Astrocyte of the cerebellum (primary cell): ENCODE measurements at regions not wholly inside any gene's neighbourhood (a gene's known extent, or its start where the extent isn't known, plus 50 kb on each side); places are given as distances from the start of the nearest gene placed in this dataset.

ENCODE experiments used
- DNase-seq: peaks from one replicate; pipeline ENCODE4 v3.0.0-alpha.2; 2011; ENCODE audit warnings: low read depth
- H3K4me3 ChIP-seq: 2 replicates; pipeline ENCODE4 v1.5.1; 2011; ENCODE audit warnings: mild to moderate bottlenecking, low read depth, low read length, moderate library complexity
- CTCF ChIP-seq: IDR thresholded peaks from 2 replicates; pipeline ENCODE4 v1.5.1; 2012; ENCODE audit warnings: low read length, low read depth, moderate library complexity, mild to moderate bottlenecking; ENCODE audit errors: missing control alignments
- in situ Hi-C: cut with HindIII; loops from 2 replicates; pipeline ENCODE4 v1.10.0; 2017; ENCODE audit warnings: low sequenced_read_pairs

GRCh38 chr3:181660337-181660736 is 51.4 kb upstream of the SOX2 start:
- DNase-seq, result no peak
- in situ Hi-C loops, result no loop called here
- TF ChIP-seq CTCF, result no peak
- no peak overlapping the region for H3K4me3 ChIP-seq

GRCh38 chr3:181637456-181637855 is 74.3 kb upstream of the SOX2 start:
- H3K4me3 ChIP-seq, result no peak overlapping the region
- no peak for TF ChIP-seq CTCF
- in situ Hi-C loops, result no loop called here
- no peak for DNase-seq

GRCh38 chr3:181637056-181637455 is 74.7 kb upstream of the SOX2 start:
- peak; percentile 2 for DNase-seq
- no peak for TF ChIP-seq CTCF
- in situ Hi-C loops, result no loop called here
- H3K4me3 ChIP-seq, result no peak overlapping the region

GRCh38 chr3:181635141-181635540 is 76.6 kb upstream of the SOX2 start:
- no peak for DNase-seq
- no peak for TF ChIP-seq CTCF
- no peak overlapping the region for H3K4me3 ChIP-seq
- in situ Hi-C loops, result no loop called here

GRCh38 chr3:181633556-181633955 is 78.2 kb upstream of the SOX2 start:
- DNase-seq, result no peak
- in situ Hi-C loops, result no loop called here
- TF ChIP-seq CTCF, result no peak
- H3K4me3 ChIP-seq, result no peak overlapping the region

GRCh38 chr3:181631901-181632300 is 79.8 kb upstream of the SOX2 start:
- no peak overlapping the region for H3K4me3 ChIP-seq
- no peak for TF ChIP-seq CTCF
- no peak for DNase-seq
- in situ Hi-C loops, result no loop called here

GRCh38 chr3:181630853-181631252 is 80.9 kb upstream of the SOX2 start:
- no peak overlapping the region for H3K4me3 ChIP-seq
- TF ChIP-seq CTCF, result no peak
- in situ Hi-C loops, result no loop called here
- DNase-seq, result no peak
